ENCODE measurements at regions not wholly inside any gene's neighbourhood (a gene's known extent, or its start where the extent isn't known, plus 50 kb on each side); places are given as distances from the start of the nearest gene placed in this dataset.

DNA sequence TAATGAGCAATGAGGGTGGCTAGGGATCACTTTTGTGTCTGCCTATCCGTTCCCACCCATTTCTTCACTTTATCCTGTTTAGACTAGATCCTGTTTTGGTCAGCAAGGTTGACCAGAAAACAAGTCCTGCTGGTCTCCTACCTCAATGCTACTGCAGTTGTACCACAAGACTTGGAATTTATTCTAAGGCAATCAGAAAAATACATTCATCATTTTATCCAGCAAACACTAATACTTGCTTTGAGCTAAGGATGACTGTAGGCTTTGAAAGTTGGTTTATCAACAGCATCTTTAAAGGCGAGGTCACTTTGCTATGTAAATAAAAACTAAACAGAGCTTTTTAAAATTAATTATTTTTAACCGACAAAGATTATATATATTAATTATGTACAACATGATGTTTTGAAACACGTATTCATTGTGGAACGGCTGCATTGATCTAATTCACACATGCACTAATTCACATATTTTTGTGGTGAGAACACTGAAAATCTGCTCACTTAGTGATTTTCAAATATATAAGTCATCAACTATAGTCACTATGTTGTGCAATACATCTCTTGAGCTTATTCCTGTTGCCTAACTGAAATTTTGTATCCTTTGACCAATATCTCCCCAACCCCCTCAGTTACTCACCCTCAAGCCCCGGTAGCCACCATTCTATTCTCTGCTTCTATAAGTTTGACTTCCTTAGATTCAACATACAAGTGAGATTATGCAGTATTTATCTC lies 125.9 kb upstream of the HS3ST3A1 start:
- no peak overlapping the region for H3K9ac ChIP-seq (replicated peaks in 1 of 4; ENCODE audit: extremely low read depth in 1 of 4, low read depth in 3 of 4, low read length in 3 of 4)
- TF ChIP-seq CTBP2 (IDR thresholded peaks at IDR 0.05; ENCODE audit: borderline replicate concordance, insufficient read depth, insufficient read length, low read length), result no peak
- no peak for TF ChIP-seq POLR2A (IDR thresholded peaks at IDR 0.05; ENCODE audit: control extremely low read depth in 1 of 2, low read depth in 2 of 2, low read length in 2 of 2)
- TF ChIP-seq SP4 (IDR thresholded peaks at IDR 0.05; ENCODE audit: low read length), result no peak
- TF ChIP-seq POU5F1 (IDR thresholded peaks at IDR 0.05; ENCODE audit: low read depth, low read length), result no peak
- no peak for TF ChIP-seq SIRT6 (IDR thresholded peaks at IDR 0.05; ENCODE audit: low read length)

More for the DNA sequence above, 125.9 kb upstream of the HS3ST3A1 start:
- H3K36me3 ChIP-seq (ENCODE audit: control insufficient read depth in 2 of 4, insufficient read depth in 4 of 4, low read length in 3 of 4), result no peaks in the 10 kb centered on the region; a peak in 1 of 8 replicates
- H3K27me3 ChIP-seq (replicated peaks in 1 of 4; ENCODE audit: control insufficient read depth in 3 of 4, extremely low read depth in 1 of 4, insufficient read depth in 3 of 4, low read length in 3 of 4), result no peaks in the 10 kb centered on the region
- no peak overlapping the region for H4K5ac ChIP-seq (ENCODE audit: insufficient read length, low read depth, low read length)
- H3K27ac ChIP-seq (ENCODE audit: low read depth, low read length), result no peak overlapping the region
- no peak overlapping the region for H3K18ac ChIP-seq (ENCODE audit: extremely low read depth, low read length)
- no peak overlapping the region for H2BK15ac ChIP-seq (ENCODE audit: low read length)
- no peak for FAIRE-seq
- no peak overlapping the region for H3K4me2 ChIP-seq (ENCODE audit: insufficient read depth in 1 of 2, low read depth in 2 of 2, low read length in 2 of 2)
- POLR2A ChIA-PET (ENCODE audit: partially characterized antibody), result no interaction called here
- H2BK120ac ChIP-seq (replicated peaks; ENCODE audit: low read depth, low read length), result no peak overlapping the region
- no peak for DNase-seq (ENCODE audit: low read depth in 1 of 2, low spot score in 2 of 2)
- H3K23me2 ChIP-seq (ENCODE audit: low read depth, low read length), result no peaks in the 10 kb centered on the region
- no peak overlapping the region for H2BK12ac ChIP-seq (ENCODE audit: low read depth, low read length)
- no peak overlapping the region for H3K4ac ChIP-seq (replicated peaks; ENCODE audit: insufficient read length, low read depth, low read length)
- no peaks in the 10 kb centered on the region for H3K79me1 ChIP-seq (ENCODE audit: low read depth, low read length)
- H2BK5ac ChIP-seq (ENCODE audit: low read depth, low read length), result no peak overlapping the region
- no peak overlapping the region for H4K8ac ChIP-seq (ENCODE audit: extremely low read depth, insufficient read depth, low read length)
- H3K4me1 ChIP-seq (replicated peaks in 1 of 4; ENCODE audit: control insufficient read depth in 3 of 4, insufficient read depth in 4 of 4, low read length in 3 of 4), result no peaks in the 10 kb centered on the region
- no peak overlapping the region for H2BK20ac ChIP-seq (ENCODE audit: low read length)
- CTCF ChIA-PET (ENCODE audit: partially characterized antibody), result interaction anchor here (2.1 kb wide), 1 partner anchor 9 kb away, joined by 5 read pairs; no protein-coding TSS in a partner anchor
- H3K56ac ChIP-seq (replicated peaks; ENCODE audit: insufficient read length, low read depth, low read length), result no peak overlapping the region
- no peak overlapping the region for H3K4me3 ChIP-seq (ENCODE audit: extremely low read depth in 1 of 4, insufficient read depth in 2 of 4, low read depth in 3 of 4, low read length in 4 of 4)
- H4K20me1 ChIP-seq (replicated peaks in 1 of 2; ENCODE audit: control insufficient read depth in 1 of 2, insufficient read depth in 2 of 2, low read length in 2 of 2), result no peaks in the 10 kb centered on the region
- no peak overlapping the region for H4K91ac ChIP-seq (replicated peaks; ENCODE audit: insufficient read length, low read length)
- H3K79me2 ChIP-seq (ENCODE audit: control insufficient read depth in 1 of 2, insufficient read depth in 2 of 2, low read length in 2 of 2), result no peaks in the 10 kb centered on the region
- no peak overlapping the region for H3K14ac ChIP-seq (ENCODE audit: insufficient read length)
- H3K9me3 ChIP-seq (ENCODE audit: insufficient read depth in 2 of 2, low read depth in 1 of 2, low read length in 1 of 2), result 0 out of 4 replicates have a peak, but pooled peaks cover 0 to under 1% of the 10 kb centered on the region in 2 experiments
- no peak overlapping the region for H2AFZ ChIP-seq (ENCODE audit: low read length)
- no peak overlapping the region for H2AK5ac ChIP-seq (ENCODE audit: low read depth, low read length)
- WGBS, 2 experiments (ENCODE audit: extremely low coverage in 1 of 2, insufficient coverage in 1 of 2, insufficient read length in 1 of 2, insufficient replicate concordance in 2 of 2, low coverage in 1 of 2, low lambda C conversion rate in 2 of 2, missing lambda C conversion rate in 1 of 2), result 91% methylated on average over 6 of the region's 6 CpGs; no CpG with 5 or more reads in 1 of the 2 experiments
- H3K23ac ChIP-seq (ENCODE audit: insufficient read length), result no peak overlapping the region

Measured in H1 (cell line).